Endometrium (tissue), 2 donors: ENCODE measurements at regions not wholly inside any gene's neighbourhood (a gene's known extent, or its start where the extent isn't known, plus 50 kb on each side); places are given as distances from the start of the nearest gene placed in this dataset.
"Not testable (repeated sequence)": the region's sequence is repeated elsewhere in the genome, so short reads cannot be mapped to it uniquely, and the experiment has no call there.

Experiments
- FAIRE-seq: peaks from 2 replicates; lab custom pipeline; 2012; peaks lifted over from hg19 to GRCh38; lab: Jason Lieb, UNC
- donor health status: control.
- donor health status: control.

DNA sequence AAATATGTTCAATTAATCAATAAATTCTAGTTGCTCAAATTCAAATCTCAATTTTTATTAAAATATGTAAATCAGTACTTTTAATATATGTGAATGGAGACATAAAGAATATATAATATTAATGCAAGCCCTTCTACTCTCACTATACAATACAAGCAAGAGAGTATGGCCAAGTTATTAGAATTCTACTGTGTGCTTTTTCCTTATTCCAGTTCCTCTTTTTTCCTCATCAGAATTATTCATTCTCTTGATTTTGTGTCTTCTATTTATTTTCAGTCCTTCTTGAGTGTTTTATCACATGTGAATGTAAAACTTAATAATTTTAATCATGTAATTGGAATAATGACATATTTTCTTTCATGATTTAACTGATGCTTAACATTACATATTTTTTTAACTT, 276.8 kb downstream of the PCDH20 start:
- no peak for FAIRE-seq

DNA sequence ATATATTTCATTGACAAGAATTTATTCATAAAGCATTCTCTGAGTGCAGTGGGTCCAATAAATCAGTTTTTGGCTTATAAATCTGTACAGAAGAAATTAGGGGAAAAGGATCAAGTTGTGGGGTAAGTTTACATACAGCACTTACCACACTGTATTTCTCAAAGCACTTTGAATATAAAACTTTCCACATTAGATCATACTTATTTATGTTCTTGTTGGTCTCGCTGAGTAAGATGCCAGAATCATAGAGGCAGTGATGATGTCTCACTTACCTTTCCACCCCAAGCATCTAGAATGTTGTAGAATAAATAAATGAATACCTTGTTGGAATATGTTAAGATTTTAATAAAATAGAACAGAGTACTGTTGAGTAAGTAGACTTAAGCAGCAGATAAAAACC, 279.1 kb downstream of the PCDH20 start:
- FAIRE-seq: no peak

DNA sequence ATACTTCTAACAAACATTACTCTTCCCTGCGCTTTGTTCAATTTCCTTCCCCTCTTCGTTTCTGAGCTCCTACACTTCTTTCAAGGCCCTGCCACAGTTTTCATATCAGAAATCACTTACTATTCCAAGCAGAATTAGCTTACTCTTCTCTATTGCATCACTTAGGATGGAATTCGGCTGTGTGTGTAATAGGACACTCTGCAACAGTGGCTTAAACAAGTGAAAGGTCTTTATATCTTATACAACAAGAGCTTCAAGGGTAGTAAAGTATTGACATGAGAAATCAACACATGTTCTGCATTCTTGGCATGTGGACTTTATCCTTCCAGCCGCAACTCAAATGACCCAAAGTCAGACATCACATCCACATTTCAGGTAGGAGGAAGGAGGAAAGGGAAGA, 279.6 kb downstream of the PCDH20 start:
- FAIRE-seq: no peak

DNA sequence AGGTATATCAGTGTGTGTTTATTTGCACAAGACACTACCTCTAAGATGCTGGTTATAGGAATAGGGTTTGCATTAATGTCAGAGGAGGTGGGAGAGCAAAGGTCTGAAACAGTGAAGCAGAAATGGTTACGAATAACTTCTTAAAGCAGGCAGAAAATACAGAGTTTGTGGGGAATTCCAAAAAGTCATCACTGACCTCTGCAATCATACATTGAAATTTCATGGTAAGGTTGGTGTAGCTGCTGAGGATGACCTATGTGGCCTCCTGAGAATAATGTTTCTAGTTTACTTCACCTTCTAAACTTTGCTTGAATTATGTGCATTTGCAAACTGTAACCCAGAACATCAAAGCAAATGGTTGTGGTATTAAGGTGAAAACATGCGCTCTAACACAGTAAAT, 280.1 kb downstream of the PCDH20 start:
- FAIRE-seq: no peak

DNA sequence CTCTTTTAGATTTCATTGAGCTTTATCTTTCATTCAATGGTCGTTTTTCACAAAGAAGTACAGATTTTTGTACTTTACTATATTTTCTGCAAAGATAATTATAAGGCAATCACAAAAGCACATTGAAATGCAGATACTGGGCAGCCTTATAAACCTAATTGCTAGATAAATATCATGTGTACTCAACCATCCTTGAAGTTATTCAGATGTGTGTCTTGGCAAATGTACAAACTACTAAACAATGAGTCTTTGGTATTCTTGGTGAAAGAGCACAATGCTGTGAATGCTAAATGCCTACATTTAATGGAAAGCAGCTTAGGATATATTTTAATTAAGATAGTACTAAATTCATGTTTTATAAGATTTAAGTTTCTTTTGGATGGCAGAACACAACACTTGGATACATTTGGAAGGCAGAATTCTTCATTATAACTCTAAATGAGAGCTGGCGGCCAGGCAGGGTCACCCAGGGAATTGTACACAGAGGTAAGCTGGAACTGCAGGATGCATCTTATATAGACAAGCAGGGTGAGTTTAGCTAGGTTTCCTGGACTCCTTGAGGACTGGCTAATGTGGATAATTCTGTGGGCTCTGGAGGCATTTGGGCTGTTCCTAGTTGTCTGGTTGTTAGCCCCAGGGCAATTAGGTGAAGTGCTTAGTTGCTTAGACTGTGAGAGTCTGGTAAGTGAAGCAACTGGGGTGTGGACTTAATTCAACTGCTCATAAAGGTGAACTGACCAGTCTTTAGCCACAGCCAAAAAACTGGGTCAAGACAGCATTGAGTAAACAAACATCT, 286.6 kb downstream of the PCDH20 start:
- FAIRE-seq: no peak

DNA sequence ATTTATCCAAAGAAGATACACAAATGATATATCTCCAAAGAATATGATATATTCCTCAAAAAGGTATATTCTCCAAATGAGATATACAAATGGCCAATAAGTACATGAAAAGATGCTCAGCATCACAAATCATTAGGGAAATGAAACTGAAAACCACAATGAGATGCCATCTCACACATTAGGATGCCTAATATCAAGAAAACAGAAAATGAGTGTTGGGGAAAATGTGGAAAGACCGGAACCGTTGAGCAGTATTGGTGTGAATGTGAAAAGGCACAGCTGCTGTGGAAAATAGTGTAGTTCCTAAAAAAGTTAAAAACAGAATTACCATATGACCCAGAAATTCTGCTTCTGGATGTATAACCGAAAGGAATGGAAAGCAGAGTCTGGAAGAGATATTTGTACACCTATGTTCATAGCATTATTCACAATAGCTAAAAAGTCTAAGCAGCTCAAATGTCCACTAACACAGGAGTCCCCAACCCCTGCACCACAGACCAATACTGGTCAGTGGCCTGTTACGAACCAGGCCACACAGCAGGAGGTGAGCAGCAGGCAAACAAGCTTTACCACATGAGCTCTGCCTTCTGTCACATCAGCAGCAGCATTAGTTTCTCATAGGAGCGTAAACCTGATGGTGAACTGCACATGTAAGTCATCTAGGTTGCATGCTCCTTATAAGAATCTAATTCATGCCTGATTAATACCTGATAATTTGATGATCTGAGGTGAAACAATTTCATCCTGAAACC, 291.9 kb downstream of the PCDH20 start:
- no peak for FAIRE-seq

DNA sequence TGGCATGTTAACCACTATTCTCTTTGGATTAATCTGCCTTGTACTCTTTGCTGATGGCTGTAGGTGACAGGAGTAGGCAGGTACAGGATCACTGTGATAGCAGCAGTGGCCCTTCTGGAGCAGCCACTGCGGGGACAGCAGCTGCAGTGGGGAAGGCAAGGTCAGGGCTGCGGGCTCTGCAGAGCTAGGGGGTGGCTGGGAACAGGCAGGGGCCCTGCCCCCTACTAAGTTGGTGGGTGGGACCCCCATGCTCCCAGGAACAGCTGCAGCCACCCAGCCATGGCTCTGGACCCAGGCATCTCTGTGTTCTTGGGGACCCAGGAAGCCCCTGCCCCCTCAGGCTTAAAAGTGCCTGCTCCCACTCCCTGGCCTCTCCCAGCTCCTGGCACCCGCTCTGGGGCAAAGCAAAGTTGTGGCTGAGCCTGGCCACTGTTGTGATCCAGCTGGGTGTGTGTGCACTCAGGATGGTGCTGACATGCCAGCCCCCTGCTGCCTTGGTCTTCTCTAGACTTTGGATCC, 302.4 kb downstream of the PCDH20 start:
- FAIRE-seq: no peak

DNA sequence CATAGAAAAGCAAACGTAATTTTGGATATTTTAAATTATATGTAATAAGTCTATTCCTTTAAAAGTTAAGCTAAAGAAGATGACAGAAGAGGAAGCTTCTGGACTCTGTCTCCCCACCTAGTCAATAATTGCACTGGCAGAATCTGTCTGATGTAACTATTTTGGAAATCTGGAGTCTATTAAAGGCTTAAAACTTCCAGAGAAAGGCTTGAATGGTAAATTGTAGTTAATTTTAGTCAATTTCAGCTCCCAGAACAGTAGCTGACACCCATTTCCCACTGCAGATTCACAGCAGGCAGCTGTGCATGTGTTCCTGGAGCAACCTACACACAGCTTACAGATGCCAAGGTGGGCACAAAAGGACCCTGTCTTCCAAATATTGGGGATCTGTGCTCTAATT, 304.1 kb downstream of the PCDH20 start:
- no peak for FAIRE-seq

DNA sequence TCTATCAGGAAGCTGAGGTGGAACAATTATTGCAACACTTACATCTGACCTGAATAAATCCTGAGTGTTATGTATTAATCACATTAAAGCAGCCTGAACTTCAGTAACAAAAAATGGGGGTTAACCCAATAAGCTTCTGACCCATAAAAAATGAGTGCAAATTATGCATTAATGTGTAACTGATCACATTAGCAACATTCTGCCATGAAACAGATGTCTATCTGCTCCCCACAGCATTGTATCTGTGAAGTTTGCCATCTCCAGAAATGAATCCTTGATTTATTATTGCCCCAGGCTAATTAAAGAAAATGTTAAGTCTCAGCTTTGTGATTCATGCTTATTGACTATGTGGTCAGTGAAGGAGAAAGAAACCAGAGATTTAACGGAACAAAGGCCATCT, 304.9 kb downstream of the PCDH20 start:
- no peak for FAIRE-seq

DNA sequence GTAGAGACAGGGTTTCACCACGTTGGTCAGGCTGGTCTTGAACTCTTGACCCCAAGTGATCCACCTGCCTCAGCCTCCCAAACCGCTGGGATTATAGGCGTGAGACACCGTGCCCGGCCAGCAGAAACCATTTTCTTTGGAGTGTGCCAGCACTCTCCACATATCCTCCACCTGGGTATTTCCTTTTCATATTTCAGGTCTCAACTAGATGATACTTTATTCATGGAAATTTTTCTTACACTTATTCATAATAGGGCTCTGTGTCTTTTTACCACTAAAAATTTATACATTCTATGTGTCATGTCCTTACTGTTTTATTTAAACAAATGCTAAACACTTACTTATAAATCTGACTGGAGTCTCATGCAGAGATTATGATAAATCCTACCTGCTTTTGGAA, 305.9 kb downstream of the PCDH20 start:
- no peak for FAIRE-seq

DNA sequence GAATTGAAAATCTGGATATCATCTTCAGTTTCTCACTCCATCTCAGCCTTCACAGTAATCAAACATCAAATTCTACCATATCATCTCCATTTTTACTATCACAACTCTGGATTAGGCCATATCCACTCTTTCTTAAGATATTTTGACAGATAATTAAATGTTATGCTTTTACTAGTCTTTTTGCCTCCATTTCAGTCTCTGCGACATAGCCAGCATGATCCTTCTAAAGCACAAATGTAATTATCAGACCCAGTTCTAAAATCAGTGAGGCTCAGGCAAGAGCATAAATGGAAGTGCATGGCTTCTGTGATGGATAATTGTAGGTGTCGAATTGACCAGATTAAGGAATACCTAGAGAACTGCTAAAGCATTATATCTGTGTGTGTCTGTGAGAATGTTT, 307.7 kb downstream of the PCDH20 start:
- FAIRE-seq: no peak

DNA sequence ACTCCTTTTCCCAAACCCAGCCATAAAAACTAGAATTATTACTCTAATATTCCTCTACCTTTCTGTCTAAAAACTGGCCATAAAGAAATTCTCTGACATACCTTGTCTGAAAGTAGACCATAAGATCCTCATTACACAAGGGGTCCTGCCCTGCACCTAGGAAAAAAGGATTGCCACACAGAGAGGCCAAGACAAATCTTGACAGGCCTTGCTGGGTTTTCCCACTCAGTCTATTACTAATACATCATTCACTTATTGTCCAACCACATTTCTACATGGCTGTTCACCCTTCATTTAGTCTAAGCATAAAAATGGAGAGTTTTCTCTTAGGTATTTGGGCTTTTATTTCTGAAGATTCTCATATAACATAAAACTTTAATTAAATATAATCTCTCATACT, 319.8 kb downstream of the PCDH20 start:
- FAIRE-seq: no peak

DNA sequence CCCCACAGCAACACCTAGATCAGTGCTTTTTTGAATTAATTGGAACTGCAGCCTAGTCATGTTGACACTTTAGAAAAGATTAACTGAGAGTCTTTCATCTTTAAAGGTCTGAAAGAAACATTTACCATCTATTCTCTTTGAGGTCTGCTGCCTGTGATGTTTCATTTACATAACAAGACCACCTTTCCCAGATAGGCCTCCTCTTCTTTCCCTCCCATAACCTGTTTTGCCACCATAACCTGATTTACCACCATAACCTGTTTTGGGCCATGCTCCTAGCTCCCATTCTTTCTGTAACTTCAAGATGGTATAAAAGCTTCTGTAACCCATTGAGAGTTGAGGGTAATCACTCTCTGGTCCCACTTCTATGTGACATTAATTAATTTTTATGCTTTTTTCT, 320.8 kb downstream of the PCDH20 start:
- FAIRE-seq: no peak

DNA sequence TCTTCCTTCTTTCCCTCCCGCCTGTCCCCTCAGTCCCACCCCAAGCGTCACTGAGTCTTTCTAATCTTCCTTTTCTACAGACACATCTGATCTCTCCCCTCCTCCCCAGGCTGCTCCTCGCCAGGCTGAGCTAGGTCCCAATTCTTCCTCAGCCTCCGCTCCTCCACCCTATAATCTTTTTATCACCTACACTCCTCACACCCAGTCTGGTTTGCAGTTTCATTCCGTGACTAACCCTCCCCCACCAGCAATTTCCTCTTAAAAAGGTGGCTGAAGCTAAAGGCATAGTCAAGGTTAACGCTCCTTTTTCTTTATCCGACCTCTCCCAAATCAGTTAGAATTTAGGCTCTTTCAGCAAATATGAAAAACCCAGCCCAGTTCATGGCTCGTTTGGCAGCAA, 325.8 kb downstream of the PCDH20 start:
- FAIRE-seq: not testable (repeated sequence)

DNA sequence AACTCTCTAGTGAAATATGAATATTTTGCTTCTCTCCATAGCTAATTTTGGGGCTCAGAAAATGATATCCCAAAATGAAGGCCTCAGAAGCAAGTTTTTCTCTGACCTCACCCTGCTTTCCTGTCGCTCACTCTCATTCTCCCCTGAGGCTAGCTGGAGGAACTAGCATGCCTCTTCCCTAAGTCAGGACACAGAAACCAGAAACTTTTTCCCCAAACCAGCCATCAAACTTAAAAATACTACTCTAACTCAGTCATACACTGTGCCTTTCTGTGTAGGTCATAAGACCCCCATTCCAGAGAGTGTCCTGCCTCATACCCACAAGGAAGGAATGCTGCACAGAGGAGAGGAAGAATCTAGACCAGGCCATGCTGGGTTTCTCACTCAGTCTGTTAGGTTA, 329.6 kb downstream of the PCDH20 start:
- FAIRE-seq: no peak

DNA sequence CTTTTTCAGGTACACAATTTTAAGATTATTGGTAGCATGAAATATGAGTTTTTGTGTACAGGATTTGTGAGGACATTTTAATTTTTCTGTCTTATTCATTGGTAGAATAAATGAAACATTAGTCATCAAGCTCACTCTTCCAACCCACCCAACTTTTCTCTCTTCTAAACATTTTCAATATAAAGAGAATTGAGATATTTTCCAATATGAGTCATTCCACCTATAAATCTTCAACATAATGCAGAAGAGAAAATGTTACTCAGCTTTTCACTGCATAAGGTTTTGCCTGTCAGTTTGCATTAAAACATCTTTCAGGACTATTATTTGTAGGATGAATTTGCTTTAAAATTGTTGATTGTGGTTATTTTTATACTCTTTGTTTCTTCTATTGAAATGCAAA, 330.7 kb downstream of the PCDH20 start:
- FAIRE-seq: no peak

DNA sequence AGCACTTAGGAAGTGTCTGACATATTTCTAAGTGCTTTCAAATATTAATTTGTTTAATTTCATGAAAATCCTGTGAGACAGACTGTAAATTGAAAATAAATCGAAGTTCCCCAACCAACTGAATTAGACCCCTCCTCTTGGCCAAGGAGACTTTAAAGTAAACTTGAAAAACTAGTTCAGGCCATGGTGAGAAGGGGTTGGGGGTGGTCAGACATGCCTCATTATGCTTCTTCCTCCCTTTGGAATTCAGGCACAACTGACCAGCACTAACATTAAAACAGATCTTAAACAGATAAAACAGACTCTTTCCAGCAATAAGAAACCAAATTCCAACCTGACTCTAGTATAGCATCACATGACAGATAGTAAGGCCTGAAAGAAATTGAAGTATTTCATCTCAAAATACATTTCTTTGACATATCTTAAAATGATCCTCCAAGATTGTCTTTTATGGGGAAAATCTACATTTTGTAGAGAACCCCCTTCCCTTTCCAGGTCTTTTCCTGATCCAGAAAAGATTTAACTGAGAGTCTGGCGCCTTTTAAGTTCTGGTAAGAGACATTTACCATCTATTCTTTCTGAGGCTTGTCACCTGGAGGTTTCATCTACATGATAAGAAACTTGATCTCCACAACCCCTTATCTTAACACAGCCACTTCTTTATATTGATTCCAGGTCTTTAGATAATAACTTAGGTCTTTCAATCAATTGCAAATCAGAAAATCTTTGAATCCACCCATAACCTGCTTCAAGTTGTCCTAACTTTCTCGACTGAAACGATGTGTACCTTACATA, 336.5 kb downstream of the PCDH20 start:
- no peak for FAIRE-seq

DNA sequence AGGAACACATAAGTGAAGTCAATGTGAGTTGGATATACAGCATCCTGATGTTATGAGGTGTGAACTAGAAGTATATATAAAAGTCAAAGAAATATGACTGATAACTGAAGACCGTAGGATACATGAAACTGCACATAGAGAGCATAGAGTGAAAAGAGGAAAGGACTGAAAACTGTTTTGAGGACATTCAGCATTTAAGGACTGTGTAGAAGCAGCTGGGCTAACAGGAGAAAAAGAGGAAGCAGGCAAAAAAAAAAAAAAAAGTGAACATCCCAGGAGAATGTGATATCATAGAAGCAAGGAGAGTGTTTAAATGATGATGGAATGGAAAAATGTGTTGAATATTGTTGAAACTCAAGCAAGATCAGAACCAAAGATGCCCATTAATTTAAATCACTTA, 363.5 kb downstream of the PCDH20 start:
- no peak for FAIRE-seq

DNA sequence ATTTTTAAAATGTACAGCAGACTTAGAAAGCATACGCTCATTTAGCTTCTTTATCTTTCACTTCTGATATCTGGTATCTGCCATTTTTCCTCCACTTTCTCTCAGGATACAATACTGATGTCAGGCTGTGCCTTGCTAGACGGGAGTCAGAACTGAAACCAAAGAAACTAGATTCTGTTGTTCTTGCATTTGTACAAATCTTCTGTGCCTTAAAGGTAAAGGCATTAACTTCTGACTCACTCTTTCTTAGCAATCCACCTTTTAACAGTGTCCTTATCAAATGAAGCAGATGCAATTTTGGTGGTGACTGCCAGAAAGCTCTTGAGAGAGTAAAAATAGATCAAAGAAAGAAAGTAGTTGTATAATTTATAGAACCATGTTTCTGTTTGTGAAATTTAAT, 370.4 kb downstream of the PCDH20 start:
- FAIRE-seq: no peak

DNA sequence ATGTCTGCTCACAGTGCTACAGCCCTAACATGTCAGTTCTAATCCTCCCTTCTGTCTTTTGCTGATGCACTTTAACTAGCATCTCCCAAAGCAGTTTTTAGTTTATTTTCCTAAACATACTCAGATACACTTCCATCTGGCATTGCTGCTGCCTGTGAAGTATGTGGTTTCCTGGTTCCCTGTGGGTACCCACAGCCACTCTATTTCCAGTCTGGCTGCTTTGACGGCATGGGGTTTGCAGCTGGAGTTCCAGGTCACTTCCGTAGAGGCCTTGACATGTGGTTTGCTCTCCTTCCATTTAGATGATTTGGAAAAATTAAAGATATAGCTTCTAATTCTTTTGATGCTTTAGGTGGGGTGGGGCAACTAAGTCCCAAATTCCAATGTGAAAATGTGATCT, 375.5 kb downstream of the PCDH20 start:
- no peak for FAIRE-seq

DNA sequence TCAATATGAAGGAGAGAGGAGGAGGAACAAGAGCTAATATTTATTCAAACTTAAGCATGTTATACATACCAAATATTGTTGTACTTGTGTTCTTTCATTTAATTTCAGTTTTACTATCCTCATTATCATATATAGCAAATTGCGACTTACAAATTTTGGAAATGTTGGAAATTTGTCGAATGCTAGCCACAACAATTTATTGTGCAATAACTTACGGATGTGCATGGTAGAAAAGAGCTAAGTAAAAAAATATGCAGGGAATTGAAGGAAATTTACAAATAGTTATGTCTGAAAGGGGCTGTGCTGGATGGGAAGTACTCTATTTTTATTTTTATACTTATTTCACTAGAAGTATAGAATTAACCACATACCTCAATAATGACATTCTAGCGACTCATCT, 376.3 kb downstream of the PCDH20 start:
- no peak for FAIRE-seq

DNA sequence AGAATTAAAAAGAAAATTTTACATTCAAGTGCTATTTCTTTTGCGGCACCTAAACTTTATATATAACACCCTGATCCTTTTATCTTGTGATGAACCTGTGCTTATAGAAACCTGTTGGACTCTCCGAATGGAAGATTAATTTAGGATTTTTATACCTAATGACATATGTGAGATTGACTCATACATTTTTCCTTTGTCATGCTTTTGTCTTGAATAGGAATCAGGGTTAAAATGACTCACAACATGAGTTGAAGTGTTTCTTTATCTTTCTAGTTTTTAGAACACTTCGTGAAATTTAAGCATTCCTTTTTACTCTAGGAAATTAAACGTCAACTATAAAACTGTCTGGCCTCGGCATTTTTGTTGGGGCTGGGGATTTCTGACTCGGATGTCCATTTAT, 378.9 kb downstream of the PCDH20 start:
- no peak for FAIRE-seq

DNA sequence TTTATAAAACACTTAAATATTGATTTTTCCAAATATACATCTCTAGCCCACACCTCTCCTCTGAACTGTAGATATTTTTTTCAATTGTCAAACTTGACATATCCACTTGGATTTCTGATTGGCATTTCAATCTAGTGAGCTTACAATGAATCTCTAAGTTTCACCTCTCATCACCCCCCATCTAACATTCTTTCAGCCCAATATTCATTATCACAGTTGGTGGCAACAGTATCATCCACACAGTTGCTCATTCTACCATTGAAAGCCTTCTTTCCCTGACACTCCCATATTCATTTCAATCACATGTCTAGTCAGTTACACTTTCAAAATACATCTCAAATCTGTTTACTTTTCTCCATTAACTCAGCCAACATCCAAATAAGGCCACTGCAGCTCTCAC, 385.2 kb downstream of the PCDH20 start:
- no peak for FAIRE-seq
